GM18499 (cell line): ENCODE measurements at regions not wholly inside any gene's neighbourhood (a gene's known extent, or its start where the extent isn't known, plus 50 kb on each side); places are given as distances from the start of the nearest gene placed in this dataset.
"Not testable (repeated sequence)": the region's sequence is repeated elsewhere in the genome, so short reads cannot be mapped to it uniquely, and the experiment has no call there.

Source experiments
- ATAC-seq: cut with Tn5 transposase; IDR thresholded peaks from one replicate; pipeline ENCODE4 v1.9.1; 2021; ENCODE audit warnings: moderate number of reproducible peaks; ENCODE audit not compliant: insufficient read depth, unreplicated experiment

DNA sequence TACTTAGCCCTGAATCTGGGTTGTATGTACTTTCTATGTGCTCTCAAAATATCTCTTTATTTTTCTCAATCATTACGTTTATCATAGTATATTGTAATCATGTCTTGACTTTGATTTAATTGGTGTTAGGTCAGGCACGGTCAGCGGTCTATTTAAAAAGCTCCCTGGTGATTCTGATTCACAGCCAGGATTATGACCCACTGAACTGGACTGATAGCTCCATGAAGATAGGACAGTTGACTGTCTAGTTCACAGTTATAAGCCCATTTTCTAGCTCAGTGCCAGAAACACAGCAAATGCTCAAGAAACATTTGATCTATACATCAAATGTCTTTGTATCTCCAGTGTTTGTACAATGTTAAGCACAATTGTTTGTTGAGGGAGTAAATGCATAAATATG is 111.5 kb upstream of the CCN2 start:
- ATAC-seq = no peak

GRCh38 chr6:132061381-132061780 is 110.2 kb upstream of the CCN2 start:
- no peak for ATAC-seq

- ATAC-seq = no peak
Measured at GRCh38 chr6:132060591-132060990, 109.4 kb upstream of the CCN2 start.

- no peak for ATAC-seq
Measured at GRCh38 chr6:132058975-132059374, 107.8 kb upstream of the CCN2 start.

- no peak for ATAC-seq
Measured at GRCh38 chr6:132054525-132054924, 103.4 kb upstream of the CCN2 start.

DNA sequence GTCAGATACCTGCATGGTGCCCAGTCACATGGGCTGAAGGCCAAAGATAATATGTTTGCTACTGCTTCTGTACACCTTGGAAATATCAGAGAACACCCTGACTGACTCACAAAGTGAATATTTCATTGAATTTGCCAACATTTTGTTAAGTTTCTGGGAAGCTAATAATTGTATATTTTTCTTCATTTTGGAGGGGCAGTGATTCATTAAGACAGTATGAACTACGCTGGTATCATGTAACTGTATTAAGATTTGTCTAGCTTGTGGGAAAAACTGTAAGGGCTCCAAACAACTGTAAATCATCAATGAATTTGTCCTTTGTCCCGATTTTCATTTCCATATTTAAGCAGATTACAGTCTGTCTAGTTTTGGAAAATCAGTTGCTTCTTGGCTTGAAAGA is 102.3 kb upstream of the CCN2 start:
- no peak for ATAC-seq

DNA sequence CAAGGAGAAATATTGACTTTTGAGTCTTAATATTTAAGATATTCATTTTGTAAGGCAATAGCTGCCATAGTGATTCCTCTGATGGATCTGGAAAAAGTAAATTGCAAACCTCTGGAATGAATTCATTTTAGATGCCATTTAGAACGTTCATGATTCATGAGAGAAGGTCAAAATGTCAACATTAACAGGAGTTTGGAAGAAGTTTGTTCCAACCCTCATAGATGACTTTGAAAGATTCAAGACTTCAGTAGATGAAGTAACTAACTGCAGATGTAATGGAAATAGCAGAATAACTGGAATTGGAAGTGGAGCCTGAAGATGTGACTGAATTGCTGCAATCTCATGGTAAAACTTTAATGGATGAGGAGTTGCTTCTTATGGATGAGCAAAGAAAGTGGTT is 100.9 kb upstream of the CCN2 start:
- ATAC-seq = no peak

GRCh38 chr6:132045877-132046276 is 94.7 kb upstream of the CCN2 start:
- ATAC-seq = no peak

GRCh38 chr6:132043148-132043547 is 92.0 kb upstream of the CCN2 start:
- ATAC-seq = no peak

- no peak for ATAC-seq
Measured at GRCh38 chr6:132041706-132042105, 90.5 kb upstream of the CCN2 start.

DNA sequence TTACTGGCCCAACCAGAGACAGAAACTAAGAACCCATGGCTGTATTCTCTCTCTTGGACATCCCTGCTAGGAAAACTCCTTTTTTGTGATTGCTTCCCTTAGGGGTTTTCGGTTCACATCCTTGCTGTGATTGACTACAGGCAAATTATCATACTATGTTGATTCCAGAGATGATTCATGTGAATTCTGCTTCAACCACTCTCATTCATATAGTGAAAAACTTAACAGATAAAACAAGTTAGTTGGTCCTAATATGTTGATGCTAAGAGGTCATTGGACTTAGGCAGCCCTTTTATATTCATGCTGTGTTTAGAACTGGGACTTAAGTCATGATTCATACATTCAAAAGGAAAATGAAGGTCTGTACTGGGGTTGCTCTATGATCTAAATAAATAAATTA is 76.9 kb upstream of the CCN2 start:
- ATAC-seq = no peak

DNA sequence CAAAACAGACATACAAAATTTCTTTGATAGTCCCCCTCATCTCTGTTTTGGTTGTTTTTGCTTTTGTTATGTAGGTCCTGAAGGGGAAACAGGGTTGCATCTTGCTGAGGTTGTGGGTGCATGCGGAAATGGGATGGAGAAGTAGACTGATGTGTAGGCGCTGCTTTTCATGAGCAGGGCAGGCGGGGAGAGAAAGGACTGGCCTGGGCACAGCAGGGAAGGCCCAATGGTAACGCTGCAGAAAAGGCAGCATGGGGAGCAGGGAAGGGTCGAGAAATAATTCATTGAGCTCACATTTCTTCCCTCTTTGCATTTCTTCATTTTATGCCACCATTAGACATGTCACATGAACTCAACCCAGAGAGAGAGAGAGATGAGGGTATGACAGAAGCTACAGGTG is 74.3 kb upstream of the CCN2 start:
- ATAC-seq = no peak

DNA sequence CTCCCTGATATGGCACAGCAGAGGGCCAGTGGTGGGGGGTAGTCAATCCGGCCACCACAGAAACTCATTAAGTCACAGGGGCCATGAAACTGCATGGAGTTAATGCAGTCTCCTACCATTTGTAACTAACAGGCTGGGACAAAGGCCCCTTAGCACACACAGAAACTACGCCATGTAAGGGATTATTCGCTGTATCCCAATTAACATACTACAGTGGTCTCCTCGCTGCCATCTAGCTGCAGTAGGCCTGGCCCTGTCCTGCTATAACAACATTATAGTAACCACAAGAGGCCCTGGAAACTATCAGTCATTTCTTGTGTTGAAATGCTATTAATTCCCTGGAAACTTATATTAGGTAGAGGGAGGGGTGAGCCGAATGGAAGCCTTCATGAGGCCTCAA is 72.3 kb upstream of the CCN2 start:
- ATAC-seq = no peak

DNA sequence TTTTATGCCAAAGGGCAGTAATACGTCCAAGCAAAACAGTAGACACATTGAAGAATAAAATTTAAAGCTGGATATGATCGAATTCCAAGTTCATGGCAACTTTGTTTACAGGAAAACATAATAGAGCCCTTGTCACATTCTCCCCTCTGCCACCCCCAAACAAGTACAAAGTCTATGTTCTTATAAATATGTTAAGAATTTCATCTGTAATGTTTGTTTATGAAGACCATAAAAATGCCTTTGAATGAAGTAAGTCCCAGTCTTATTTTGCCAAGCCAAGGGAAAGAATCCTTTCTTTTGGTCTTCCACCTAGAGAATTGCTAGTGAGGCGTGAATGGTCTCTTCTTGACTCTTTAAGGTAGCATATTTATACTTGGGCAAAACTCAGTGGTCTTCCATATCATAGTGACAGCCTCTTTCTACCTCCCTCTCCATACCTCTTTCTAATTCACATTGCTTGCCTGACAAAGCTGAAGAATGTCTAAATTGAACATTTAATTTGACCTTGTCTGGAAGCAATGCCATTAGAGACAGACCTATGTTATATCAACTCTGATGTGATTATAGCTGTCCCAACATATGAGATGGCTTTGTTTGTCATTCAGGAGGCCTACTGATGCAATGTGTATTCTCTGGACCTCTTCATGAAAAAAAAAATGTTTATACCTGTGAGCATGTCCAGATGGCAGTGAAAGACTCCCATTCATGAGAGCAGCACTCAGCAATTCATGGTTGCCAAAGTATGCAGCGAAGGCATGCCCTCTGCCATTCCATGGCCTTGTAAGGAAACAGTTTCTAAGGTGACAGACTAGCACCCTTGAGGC is 70.6 kb upstream of the CCN2 start:
- no peak for ATAC-seq

DNA sequence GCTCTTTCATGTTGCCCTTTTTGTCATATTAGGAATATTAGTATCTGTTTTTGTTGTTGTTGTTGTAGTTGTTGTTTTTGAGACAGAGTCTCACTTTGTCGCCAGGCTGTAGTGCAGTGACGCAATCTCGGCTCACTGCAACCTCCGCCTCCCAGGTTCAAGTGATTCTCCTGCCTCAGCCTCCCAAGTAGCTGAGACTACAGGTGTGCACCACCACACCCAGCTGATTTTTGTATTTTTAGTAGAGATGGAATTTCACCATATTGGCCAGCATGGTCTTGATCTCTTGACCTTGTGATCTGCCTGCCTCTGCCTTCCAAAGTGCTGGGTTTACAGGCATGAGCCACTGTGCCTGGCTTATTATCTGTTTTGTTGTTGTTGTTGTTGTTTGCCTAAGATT is 69.7 kb upstream of the CCN2 start:
- not testable (repeated sequence) for ATAC-seq

DNA sequence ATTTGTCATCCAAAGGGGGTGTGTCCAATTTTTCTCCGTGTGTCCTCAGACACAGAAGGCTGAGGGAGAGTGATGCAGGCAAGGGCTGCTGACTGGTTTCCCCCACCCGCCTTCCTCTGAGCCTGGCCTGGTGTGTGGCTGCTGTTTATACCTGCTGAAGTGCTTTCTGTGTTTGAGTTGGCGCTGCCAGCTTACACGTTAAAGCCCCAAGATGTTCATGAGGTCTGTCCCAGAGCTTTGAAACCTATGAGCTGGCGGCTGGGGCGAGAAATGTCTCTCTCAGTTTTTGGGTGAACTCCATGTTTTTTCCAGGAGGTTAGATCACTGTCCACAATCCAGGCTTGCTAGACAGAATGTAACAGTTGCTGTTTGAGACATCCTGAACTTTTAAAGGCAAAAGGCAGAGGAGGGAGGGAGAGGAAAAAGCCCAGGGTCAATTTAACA is 69.0 kb upstream of the CCN2 start:
- ATAC-seq = no peak

DNA sequence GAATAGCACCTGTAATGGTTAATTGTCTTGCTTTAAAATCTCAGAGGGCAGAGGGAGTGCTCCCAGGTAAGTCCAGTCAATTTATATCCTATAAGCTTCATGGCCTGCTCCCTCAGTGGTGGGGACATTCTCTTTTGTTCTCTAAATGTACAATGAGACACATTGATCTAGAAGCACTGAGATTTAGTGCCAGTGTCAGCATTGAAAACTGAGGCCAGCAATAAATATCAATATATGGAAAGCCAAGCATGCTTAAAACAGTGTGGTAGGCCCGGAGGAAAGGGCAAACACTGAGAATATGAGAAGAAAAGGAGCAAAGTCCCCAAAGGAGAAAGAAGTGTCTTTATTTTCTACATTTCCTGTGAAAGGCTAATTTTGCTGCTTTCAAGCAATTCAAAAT is 68.4 kb upstream of the CCN2 start:
- no peak for ATAC-seq

DNA sequence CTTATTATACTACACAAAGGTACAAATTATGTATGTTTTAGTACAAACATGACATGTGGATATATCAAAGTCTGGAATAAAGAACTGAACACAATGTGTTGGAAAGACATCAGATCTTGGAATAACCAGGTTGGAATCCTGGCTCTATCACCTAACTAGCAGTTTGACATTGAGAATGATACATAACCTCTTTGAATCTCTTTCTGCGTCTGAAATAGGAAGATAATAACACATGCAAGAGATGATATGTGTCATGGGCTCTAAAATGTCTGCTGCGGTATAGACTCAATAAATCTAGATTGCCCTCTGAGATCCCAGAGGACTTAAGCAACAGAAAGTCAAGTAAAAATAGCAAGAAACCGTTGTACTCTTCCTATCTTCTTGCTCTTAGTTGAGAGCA is 66.8 kb upstream of the CCN2 start:
- no peak for ATAC-seq

- no peak for ATAC-seq
Measured at GRCh38 chr6:132016396-132016795, 65.2 kb upstream of the CCN2 start.

DNA sequence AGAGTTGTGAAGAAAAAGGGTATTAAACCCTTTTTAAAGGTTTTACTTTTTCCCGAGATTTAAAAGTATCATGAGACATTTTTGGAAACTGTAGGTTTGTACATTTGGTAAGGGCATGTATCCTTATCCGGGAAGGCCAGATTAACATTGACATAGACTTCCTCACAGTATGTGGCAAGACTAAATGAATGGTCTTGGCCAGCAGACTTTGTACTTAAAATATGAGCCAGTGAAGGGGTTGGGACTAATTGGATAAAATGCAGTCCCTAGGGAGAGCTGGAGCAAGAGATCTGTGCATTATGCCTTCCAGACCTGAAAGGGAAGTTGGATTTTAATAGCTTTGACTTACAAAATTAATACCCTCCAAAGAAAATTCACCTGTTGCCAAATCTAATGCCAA is 60.4 kb upstream of the CCN2 start:
- ATAC-seq = no peak

- no peak for ATAC-seq
Measured at GRCh38 chr6:132009175-132009574, 58.0 kb upstream of the CCN2 start.

DNA sequence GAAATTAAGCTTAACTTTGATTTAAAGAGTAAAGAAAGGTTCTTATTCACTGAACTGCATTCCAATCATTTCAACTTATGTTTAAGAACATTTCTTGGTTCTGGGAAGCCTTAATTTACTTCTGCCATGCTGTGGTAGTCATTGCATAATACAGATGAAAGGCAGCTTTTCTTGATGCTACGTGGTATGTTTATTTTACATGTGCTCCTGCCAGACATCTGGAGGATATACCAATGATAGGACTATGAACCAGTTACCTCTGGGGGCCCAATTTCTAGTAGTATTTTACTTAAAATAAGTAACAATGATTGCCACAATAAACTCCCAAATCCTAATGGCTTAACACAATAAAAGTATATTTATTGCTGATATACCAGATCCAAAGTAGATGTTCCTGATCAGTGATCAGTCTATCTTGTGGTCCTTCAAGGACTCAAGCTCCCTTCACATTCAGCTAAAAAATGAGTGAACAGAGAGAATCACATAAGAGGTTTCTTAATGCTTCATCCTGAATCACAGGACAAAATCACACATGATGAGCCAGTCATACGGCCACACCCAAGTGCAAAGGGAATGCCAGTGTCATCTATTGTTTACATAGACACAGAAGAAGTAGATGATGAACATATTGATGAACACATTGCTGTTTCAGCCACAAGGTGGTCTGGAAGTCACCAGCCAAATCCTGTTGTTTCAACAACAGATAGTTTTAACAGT is 56.5 kb upstream of the CCN2 start:
- ATAC-seq = no peak
